ENCODE measurements at regions not wholly inside any gene's neighbourhood (a gene's known extent, or its start where the extent isn't known, plus 50 kb on each side); places are given as distances from the start of the nearest gene placed in this dataset.
"Not testable (repeated sequence)": the region's sequence is repeated elsewhere in the genome, so short reads cannot be mapped to it uniquely, and the experiment has no call there.

GRCh38 chr11:90446207-90446606 is 223.4 kb upstream of the CHORDC1 start:
- DNase-seq (ENCODE audit: low read depth in 2 of 2), result no peak

GRCh38 chr11:90438069-90438468 is 215.2 kb upstream of the CHORDC1 start:
- DNase-seq (ENCODE audit: low read depth in 2 of 2), result no peak

DNA sequence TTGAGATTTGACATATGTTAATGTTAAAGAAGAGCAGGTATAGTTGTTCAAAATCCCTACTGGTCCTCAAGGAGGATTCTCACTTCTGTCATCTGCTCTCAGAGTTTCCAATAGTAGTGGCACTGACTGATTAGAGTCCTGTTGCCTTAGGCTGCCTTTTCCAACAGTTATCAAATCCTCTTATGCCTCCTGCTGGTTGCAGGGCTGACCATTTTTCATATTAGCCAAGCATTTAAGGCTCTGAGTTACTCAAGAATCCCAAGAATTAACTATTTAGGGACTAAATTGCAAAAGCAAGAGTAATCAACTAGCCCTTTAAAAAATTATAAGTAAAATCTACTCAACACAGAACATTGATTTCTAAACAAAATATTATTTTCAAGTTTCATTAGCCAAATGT is 212.0 kb upstream of the CHORDC1 start:
- DNase-seq (ENCODE audit: low read depth in 2 of 2), result no peak

DNA sequence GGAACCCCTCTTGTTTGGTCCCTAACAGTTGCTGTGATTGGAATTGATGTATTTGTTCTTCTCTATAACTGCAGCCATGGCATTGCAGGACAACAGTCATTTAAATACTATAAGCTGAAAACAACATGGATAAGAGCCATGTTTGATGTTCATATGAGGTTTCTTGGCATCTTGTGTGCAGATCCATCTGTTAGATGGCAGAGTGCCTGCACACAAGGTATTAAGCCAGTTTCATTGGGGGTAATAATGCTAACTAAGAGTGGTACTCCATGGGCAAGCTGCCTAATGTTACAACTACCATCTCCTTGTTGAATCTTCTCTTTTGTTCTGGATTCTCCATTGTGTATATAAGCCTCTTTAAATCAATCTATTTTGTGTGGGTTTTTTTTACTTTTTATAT is 206.0 kb upstream of the CHORDC1 start:
- no peak for DNase-seq (ENCODE audit: low read depth in 2 of 2)

DNA sequence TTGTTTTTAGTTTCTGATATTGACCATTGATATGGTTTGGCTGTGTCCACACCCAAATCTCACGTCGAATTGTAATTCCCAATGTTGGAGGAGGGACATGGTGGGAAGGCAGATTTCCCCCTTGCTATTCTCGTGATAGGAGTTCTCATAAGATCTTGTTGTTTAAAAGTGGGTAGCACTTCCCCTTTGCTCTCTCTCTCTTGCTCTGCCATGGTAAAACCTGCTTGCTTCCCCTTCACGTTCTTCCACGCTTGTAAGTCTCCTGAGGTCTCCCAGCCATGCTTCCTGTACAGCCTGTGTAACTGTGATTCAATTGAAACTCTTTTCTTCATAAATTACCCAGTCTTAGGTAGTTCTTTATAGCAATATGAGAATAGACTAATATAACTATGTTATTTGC is 203.6 kb upstream of the CHORDC1 start:
- no peak for DNase-seq (ENCODE audit: low read depth in 2 of 2)

DNA sequence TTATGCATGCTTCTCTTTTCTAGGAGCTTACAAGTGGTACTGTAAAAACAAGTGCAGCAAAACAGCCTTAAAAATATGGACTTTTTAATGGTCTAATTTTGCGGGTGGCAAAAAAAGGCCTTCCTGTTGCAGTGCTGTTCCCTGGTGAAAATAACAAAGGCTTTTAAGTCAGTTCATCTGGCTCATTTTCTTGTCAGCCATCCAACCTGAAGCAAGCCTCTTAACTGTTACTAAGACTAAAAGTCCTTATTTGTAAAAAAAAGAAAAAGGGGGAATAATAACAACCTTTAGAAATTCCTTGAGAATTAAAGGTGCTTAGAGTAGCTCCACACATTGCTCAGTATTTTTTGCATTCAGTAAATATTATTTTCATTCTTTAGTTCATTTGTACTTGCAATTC is 200.5 kb upstream of the CHORDC1 start:
- no peak for DNase-seq (ENCODE audit: low read depth in 2 of 2)

GRCh38 chr11:90422787-90423186 is 199.9 kb upstream of the CHORDC1 start:
- DNase-seq (ENCODE audit: low read depth in 2 of 2), result not testable (repeated sequence)

- DNase-seq (ENCODE audit: low read depth in 2 of 2), result no peak
Measured at GRCh38 chr11:90414221-90414620, 191.4 kb upstream of the CHORDC1 start.

GRCh38 chr11:90407350-90407749 is 184.5 kb upstream of the CHORDC1 start:
- DNase-seq (ENCODE audit: low read depth in 2 of 2), result no peak

DNA sequence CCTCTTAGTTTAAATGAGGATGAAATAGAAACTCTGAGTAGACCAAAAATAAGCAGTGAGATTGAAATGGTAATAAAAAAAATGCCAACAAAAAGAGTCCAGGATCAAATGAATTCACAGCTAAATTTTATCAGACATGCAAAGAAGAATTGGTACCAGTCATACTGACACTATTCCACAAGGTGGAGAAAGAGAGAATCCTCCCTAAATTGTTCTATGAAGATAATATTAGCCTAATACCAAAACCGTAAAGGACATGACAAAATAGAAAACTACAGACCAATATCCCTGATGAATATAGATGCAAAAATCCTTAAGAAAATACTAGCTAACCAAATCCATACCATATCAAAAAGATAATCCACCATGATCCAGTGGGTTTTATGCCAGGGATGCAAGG is 169.8 kb upstream of the CHORDC1 start:
- DNase-seq (ENCODE audit: low read depth in 2 of 2), result no peak

DNA sequence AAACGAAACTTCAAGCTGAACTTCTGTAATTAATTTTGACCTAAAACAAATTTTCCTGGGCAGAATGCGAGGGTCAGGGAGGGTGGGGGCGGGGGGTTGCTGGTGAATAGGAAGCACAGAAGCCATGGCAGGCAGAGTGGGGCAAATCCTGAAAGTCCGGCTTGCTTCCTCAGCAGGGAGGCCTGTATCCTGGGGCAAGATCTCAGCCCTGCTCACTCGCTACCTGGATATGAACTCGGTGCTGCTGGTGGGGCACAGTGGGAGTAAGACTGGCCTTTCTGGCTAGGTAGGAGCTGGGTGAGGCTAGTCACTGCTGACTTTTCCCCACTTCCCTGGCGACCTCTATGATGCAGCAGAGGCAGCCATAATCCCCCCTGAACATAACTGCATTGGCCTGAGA is 168.9 kb upstream of the CHORDC1 start:
- DNase-seq (ENCODE audit: low read depth in 2 of 2), result no peak

DNA sequence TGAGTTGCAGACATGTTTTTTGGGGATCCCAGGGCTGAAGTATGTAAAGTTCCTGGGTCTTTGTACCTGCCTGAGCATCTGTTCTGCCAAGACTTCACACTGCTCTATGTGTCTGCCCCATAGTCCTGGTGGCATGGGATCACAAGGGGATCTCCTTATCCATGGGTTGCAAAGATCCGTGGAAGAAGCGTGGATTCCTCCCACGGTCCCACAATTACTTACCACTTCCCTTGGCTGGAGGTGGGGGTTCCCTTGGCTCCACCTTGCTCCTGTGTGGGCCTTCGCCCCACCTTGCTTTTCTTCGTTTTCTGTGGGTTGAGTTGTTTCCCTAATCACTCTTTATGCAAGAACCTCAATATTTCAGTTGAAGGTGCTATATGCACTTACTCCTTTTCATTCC is 157.4 kb upstream of the CHORDC1 start:
- DNase-seq (ENCODE audit: low read depth in 2 of 2), result no peak

DNA sequence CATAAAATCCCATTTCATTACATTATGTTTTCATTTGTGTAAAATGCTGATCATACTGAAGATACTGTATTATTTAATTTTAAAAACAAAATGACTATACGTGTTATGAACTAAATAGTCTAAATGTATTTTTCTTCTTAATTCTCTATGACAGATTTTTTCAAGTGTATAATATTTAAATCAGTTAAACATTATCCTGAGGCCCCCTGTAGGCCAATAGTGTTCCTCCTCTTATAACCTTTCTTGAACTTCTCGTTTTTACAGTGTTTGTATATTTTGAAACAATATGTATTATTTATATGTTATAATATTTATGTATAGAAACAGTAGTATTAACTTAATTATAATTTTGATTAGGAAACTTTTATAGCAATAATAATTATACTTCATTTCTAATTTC is 151.1 kb upstream of the CHORDC1 start:
- no peak for DNase-seq (ENCODE audit: low read depth in 2 of 2)

DNA sequence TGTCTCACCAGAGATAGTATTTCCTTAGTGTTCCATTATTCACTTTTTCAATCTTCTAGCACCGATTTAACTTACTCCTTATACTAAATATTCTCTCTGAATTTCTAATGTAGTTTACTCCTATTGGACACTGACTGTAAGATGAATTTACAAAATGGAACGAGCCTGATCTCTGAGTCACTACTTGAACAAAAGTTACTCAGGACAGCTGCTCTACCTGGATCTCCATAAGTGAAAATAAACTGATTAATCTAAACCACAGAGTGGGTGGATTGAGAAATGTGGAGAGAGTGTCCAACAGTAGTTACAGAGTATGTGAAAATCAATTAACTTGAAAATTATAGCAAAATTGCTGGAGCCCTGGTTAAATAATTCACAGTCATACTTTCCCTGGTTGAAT is 141.7 kb upstream of the CHORDC1 start:
- no peak for DNase-seq (ENCODE audit: low read depth in 2 of 2)

GRCh38 chr11:90363739-90364138 is 140.9 kb upstream of the CHORDC1 start:
- DNase-seq (ENCODE audit: low read depth in 2 of 2), result no peak

GRCh38 chr11:90355200-90355599 is 132.4 kb upstream of the CHORDC1 start:
- DNase-seq (ENCODE audit: low read depth in 2 of 2), result no peak

DNA sequence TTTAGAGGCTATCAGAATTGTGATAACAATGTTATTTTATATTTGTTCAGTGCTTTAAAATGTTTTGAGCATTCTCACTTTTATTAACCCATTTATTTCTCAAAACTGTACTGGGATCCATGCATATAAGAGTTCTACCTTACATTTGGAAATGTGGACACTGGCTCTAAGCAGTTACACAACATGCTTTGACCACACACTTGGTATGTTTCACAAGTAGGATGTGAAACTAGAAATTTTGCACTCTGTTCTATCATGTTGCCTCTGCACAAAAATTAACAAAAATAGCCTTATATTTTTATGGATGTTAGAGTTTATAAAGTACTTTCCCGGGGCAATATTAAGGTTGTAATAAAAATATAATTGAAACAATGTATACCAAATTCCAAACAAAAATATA is 126.9 kb upstream of the CHORDC1 start:
- DNase-seq (ENCODE audit: low read depth in 2 of 2), result no peak

GRCh38 chr11:90344546-90344945 is 121.7 kb upstream of the CHORDC1 start:
- DNase-seq (ENCODE audit: low read depth in 2 of 2), result no peak

DNA sequence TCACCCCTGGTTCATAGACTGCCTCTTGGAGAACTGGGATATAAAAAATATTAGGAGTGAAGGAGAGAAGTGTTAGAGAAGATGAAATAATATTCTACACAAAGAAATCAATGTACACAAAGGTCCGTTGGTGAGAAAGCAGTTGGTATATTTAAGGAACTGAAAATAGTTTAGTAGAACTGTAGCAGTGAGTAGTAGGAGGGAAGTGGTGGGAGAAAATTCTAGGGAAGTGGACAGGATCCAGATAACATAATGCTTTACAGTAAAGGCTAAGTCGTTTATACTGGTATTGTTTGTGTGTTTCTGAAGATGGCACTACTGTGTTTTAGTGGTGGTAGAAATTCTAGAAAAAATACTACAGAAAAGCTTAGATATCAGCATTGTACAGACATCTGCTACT is 120.8 kb upstream of the CHORDC1 start:
- no peak for DNase-seq (ENCODE audit: low read depth in 2 of 2)

- no peak for DNase-seq (ENCODE audit: low read depth in 2 of 2)
Measured at GRCh38 chr11:90341986-90342385, 119.1 kb upstream of the CHORDC1 start.

DNA sequence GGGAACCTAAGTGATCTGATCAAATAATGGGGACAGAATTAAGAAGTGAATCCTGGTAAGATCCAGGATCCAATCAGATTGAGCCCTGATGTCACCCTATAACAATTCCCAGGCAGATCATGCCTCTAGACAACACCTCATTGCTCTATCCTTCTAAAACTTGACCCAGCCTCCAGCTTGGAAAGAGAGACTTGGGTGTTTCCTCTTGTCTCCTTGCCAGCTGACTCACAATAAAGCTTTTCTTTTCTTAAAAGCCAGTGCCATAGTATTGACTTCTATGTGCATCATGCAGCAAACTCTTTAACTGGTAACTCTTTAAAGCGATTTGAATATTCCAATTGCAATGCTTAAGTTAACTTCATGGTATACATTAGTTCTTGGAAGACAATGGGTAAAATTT is 109.6 kb upstream of the CHORDC1 start:
- no peak for DNase-seq (ENCODE audit: low read depth in 2 of 2)

DNA sequence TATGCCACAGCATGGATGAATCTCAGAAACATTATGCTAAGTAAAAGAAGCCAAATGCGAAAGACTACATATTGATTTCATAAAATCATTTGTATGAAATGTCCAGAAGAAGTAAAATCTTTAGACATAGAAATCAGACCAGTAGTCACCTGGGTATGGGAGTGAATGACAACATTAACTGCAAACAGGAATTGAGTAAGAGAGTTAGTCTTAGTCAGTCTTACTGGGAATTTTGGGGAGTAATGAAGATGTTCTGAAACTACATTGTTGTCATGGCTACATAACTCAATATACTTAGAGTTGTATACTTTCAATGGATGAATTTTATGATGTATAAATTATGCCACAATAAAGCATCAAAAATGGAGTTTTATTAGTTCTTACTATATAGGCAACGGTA is 107.8 kb upstream of the CHORDC1 start:
- DNase-seq (ENCODE audit: low read depth in 2 of 2), result no peak

DNA sequence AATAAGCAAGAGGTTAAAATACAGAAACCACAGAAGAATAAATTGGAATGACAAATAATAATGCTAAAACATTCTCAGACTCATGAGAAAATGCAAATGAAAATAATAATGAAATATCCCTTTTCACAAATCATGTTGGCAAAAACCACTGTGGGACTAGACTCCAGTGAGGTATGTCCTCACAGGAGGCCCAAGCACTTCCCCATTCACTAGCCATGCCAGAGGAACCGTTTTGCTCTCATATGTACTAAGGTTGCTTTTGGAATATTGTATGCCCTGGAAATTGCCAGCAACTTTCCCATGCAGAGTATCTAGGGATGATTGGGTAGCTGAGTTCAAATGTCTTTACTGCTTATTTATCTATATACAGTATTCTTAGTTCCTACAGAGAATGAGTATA is 106.2 kb upstream of the CHORDC1 start:
- no peak for DNase-seq (ENCODE audit: low read depth in 2 of 2)

GRCh38 chr11:90326647-90327046 is 103.8 kb upstream of the CHORDC1 start:
- DNase-seq (ENCODE audit: low read depth in 2 of 2), result no peak

- DNase-seq (ENCODE audit: low read depth in 2 of 2), result no peak
Measured at GRCh38 chr11:90323289-90323688, 100.4 kb upstream of the CHORDC1 start.
